Ureter (tissue), 1 donor: ENCODE measurements at regions not wholly inside any gene's neighbourhood (a gene's known extent, or its start where the extent isn't known, plus 50 kb on each side); places are given as distances from the start of the nearest gene placed in this dataset.

ENCODE experiments used
- DNase-seq: peaks from one replicate; pipeline ENCODE4 v3.0.0-alpha.2; 2020; ENCODE audit warnings: low spot score
- donor health status: DM: yes; HTN: yes; CAD: no.

GRCh38 chr12:84676787-84677186 lies 235.8 kb downstream of the SLC6A15 start:
- no peak for DNase-seq

DNA sequence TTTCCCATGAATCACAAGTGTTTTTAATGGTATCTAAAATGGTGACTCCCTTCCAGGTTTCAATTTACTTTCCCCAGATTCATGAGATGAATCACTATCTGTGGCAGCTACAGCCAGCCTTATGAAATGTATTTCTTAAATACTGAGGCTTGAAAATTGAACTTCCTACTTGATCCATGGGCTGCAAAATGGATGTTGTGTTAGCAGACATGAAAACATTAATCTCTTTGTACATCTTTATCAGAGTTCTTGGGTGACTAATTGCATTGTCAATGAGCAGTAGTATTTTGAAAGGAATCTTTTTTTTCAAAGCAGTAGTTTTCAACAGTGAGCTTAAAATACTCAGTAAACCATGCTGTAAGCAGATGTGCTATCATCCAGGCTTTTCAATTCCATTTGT lies 250.8 kb downstream of the SLC6A15 start:
- no peak for DNase-seq

DNA sequence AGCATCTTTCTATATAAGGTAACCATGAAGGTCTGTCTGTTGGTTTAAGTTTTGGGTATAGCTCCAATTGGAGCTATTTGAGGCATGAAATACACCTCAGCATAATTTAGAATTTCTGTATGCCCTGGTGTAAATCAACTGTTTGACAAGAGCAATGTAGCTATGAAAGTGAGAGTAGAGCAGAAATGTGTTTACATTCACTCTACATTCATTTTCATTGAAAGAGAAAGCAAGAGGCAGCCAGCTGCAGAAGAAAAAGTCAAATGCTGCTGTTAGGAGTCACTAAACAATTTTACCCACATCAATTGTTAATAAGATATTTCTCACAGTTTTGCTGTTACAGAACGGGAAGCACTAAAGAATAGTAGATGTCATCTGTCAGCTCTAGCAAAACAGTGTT lies 252.5 kb downstream of the SLC6A15 start:
- DNase-seq, result no peak

- DNase-seq, result no peak
Measured at GRCh38 chr12:84658877-84659276, 253.7 kb downstream of the SLC6A15 start.

DNA sequence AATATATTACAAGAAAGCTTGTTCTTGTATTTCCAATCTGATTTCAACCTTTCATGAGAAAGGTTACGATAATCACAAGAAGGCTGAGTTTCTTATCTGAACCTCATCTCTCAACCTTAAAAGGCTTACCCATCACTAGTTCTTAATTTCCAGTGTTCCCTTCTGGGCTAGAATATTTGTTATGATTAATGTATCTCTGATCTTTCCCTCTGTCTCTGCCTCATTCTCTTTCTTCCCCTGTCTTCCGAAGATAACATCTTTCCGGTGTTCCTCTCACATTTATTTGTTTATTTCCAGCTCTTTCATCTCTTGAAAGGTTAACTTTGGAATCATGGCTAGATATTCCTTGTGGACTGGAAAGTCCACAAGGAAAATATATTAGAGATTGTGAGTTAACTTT lies 255.9 kb downstream of the SLC6A15 start:
- no peak for DNase-seq

GRCh38 chr12:84653482-84653881 lies 259.1 kb downstream of the SLC6A15 start:
- no peak for DNase-seq

DNA sequence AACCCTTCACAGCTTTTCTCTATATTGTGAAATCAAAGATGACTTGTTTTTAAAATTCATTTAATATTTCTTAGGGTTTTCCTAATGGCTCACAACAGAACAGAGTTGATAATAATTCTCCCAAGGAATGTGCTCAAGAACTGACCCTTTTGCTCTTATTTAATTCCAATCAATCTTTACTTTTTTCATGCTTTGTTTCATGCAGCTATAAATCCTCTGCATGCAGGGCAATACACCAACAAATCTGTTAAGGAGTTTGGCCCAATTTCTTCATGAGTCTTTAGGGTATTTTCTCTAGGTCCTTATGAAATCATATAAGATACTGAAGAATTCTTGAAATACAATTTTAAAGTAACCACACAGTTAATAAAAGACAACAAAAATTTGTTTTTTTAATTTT lies 264.2 kb downstream of the SLC6A15 start:
- no peak for DNase-seq

GRCh38 chr12:84644908-84645307 lies 267.7 kb downstream of the SLC6A15 start:
- no peak for DNase-seq

GRCh38 chr12:84643993-84644392 lies 268.6 kb downstream of the SLC6A15 start:
- DNase-seq, result no peak

GRCh38 chr12:84641940-84642545 lies 270.6 kb downstream of the SLC6A15 start:
- no peak for DNase-seq

GRCh38 chr12:84638811-84639368 lies 273.7 kb downstream of the SLC6A15 start:
- no peak for DNase-seq

DNA sequence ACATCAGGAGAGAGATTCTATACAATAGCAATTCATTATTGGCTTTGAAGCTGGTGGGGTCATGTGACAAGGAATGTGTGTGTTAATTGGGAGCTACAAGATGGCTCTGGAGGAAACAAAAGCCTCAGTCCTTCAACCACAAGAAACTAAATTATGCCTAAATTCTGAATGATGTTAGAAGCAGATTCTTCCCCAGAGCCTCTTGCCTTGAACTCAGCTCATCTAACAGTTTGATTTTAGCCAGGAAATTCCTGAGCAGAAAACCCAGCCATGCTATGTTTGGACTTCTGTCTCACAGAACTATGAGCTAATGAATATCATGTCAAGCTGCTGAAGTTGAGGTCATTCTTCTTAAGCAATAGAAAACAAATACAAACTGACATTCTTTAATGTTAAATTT lies 274.7 kb downstream of the SLC6A15 start:
- DNase-seq, result no peak

GRCh38 chr12:84636801-84637290 lies 275.8 kb downstream of the SLC6A15 start:
- DNase-seq, result no peak

- no peak for DNase-seq
Measured at GRCh38 chr12:84634526-84634925, 278.1 kb downstream of the SLC6A15 start.

DNA sequence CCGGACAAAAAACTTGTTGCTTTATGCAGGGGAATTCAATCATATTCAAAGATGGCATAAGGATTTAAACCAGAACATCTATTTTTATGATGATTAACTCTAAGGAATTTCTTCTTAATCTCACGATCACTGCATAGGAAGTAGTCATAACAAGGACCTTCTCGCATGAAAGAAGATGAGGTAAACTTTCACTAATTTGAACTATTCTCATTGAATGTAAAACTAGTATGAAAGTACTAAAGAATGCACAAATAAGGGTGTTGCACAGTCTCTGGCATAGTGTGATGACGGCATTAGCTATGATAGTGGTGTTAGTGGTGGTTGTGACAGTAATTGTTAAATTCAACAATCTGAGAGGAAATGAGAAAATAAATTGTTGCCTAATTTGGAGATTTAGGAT lies 280.0 kb downstream of the SLC6A15 start:
- DNase-seq, result no peak

DNA sequence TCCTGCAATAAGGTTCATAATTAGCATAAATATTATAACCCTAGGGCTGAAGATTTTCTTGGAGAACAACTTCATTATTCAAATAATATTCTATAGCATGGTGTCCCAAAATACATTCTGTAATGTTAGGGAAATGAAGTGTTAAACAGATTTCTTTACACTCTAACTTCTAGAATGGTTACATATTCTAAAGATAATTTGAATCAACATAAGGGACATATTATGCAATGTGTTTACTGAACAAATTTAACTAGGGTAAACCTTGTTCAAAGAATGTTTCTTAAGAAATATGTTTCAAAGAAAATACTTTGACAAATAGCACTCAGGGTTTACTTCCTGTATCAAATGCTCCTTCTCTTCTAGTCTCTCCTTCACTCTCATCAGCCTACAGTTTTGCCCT lies 281.6 kb downstream of the SLC6A15 start:
- no peak for DNase-seq

DNA sequence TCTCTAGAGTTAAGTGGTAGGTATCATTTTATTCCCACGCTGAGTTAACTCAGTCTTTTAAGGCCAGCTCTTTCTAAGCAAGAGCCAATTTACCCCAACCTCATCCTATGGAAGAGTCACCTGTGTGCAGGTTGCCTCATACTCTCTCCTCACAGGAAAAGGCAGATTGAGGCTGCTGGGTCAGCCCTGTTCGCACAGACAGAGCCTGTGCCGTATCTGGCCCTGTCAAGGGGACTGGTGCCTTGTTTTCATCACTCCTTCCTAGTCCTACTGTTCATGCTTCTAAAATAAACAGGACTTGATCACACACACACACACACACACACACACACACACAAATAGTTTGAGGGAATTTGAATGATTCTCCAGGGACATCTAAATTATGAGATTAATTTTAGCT lies 285.0 kb downstream of the SLC6A15 start:
- DNase-seq, result no peak

- DNase-seq, result no peak
Measured at GRCh38 chr12:84624601-84625000, 288.0 kb downstream of the SLC6A15 start.

DNA sequence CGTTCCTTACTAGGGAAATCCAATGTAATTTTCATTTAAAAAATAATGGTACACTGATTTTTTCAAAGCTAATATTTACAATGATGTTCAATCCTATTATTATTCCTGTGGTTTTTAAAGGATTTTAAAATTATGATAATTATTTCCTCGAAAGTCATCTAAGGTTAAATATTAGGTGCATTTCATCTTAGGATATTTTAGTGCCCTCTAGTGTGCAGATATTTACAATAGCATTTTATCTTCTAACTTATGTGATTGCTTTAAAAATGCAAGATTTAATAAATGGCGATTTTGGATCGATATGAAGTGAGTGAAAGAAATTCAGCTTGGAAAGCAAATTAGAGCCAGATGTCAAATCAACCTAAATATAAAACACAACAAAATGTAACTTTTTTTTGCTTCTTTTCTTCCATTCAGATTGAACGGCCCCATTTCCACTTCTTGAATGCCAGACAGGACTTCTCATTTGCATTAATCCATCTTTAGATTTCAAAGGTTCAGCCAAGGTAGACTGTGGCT lies 293.5 kb downstream of the SLC6A15 start:
- no peak for DNase-seq

DNA sequence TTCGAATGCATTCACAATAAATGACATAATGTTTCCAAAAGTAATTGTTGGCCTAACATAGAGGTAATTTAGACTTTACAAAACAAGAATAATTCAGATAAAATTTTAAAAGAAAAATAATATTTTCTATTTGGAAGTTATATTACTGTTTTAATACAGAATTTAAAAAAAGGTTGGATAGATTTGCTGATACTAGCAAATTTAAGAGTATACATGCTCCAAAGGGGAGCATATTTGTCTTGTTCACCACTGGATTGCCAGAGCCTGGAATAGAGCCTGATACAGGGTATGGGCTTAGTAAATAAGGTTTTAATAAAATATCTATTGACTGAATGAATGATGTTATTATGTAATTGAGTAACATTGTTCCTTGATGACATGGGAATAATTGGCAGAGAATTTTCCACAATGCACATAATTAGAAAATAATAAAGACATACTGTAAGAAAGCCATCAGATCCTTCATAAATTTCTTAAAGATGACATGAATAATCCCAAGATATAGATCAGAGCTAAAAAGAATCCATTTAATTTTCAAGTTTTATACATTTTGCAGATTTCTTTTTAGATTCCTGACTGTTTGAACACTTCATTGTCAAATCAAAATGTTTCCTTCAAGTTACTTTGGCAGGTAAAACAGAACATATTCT lies 305.3 kb downstream of the SLC6A15 start:
- DNase-seq, result no peak

DNA sequence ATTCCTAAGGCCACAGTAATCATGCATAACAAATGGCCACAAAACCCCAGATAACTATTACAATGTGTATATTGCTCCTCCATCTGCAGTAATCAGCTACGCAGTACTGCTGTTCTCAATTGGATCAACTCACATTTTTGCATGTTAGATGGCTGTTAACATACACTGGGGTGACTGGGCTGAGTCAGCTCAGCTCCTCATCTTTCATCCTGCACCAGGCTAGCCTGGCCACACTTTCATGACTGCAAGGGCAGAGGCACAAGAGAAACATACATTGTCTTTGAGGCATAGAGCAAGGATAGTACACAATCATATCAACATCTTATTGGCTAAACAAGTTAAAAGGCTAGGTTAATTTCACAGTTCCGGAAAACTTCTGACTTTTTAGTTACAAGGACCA lies 306.6 kb downstream of the SLC6A15 start:
- no peak for DNase-seq

- no peak for DNase-seq
Measured at GRCh38 chr12:84604551-84604950, 308.0 kb downstream of the SLC6A15 start.
